HG03175 (cell line): ENCODE measurements at regions not wholly inside any gene's neighbourhood (a gene's known extent, or its start where the extent isn't known, plus 50 kb on each side); places are given as distances from the start of the nearest gene placed in this dataset.

Experiments used
- ATAC-seq: cut with Tn5 transposase; IDR thresholded peaks from one replicate; pipeline ENCODE4 v1.9.1; 2021; ENCODE audit warnings: mild to moderate bottlenecking, moderate library complexity; ENCODE audit not compliant: unreplicated experiment

GRCh38 chr20:1720845-1721475 lies 63.4 kb upstream of the SIRPG start:
- ATAC-seq: no peak

- no peak for ATAC-seq
These were observed 62.6 kb upstream of the SIRPG start for GRCh38 chr20:1720226-1720625.

GRCh38 chr20:1718604-1719384 lies 61.2 kb upstream of the SIRPG start:
- ATAC-seq: no peak

GRCh38 chr20:1712634-1713624 lies 55.4 kb upstream of the SIRPG start:
- ATAC-seq: no peak

- no peak for ATAC-seq
These were observed 54.4 kb upstream of the SIRPG start for GRCh38 chr20:1711826-1712601.

- no peak for ATAC-seq
These were observed 53.7 kb upstream of the SIRPG start for GRCh38 chr20:1711266-1711665.

GRCh38 chr20:1710484-1710883 lies 52.9 kb upstream of the SIRPG start:
- no peak for ATAC-seq

- no peak for ATAC-seq
These were observed 50.2 kb upstream of the SIRPG start for GRCh38 chr20:1707588-1708449.
